Stimulated activated CD4-positive, alpha-beta T cell treated with anti-CD3 and anti-CD28 coated beads, Interleukin-4, amount 100 ng/mL, for 48 hours (primary cell): ENCODE measurements at regions not wholly inside any gene's neighbourhood (a gene's known extent, or its start where the extent isn't known, plus 50 kb on each side); places are given as distances from the start of the nearest gene placed in this dataset.
"Not testable (repeated sequence)": the region's sequence is repeated elsewhere in the genome, so short reads cannot be mapped to it uniquely, and the experiment has no call there.

Experiments used
- DNase-seq, 2 donors: peaks; one replicate each; pipeline ENCODE4 v3.0.0-alpha.2; 2020; ENCODE audit warnings: low read depth in 2 of 2

DNA sequence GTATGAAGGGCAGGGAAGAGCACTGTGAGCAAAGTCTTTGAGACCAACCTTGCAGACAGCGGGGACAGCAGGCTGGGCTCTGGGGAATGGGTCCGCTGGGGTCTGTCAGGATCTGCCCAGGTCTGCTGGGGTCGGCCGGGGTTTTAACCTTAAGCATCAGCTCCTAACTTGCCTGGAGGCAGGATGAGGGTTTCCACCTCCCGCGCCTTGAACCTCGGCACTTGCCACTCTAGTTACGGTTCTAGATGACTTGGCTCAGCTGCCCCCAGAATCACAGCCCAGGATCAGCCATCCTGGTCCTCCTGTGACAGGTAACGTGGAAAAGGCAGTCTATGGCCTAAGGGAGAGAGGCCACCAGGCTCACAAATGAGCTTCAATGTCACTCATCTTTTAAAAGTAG lies 50.4 kb upstream of the CACUL1 start:
- DNase-seq, result no peak

DNA sequence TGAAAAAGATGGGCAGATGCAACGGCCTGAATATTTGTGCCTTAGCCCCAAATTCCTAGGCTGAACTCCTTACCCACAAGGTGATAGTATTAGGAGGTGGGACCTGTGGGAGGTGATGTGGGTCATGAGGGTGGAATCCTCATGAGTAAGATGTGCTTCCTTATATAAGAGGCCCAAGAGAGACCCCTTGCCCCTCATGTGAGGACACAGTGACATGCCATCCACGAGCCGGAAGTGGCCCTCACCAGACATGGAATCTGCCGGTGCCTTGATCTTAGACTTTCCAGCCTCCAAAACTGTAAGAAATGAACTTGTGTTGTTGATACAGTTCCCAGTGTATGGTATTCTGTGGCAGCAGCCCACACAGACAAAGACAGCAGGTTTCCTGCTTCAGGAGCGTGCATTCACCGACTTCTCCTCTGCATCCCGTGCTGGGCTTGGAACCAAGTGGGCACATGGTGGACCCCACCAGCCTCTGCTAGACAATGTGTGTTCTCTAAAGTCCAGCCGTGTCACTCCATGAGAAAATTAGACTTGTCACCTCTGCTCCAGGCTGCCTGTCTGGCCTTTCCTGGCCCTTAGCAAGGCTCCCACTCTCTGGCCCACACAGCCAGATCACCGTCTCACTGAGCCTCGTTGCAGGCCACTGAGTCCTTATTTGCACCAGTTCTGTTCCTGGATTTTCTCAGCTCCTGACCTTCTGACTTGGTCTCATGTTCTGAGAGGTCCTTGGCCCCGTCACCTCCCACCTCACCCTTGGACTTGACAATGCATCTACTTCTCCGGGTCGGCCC lies 52.9 kb upstream of the CACUL1 start:
- no peak for DNase-seq

DNA sequence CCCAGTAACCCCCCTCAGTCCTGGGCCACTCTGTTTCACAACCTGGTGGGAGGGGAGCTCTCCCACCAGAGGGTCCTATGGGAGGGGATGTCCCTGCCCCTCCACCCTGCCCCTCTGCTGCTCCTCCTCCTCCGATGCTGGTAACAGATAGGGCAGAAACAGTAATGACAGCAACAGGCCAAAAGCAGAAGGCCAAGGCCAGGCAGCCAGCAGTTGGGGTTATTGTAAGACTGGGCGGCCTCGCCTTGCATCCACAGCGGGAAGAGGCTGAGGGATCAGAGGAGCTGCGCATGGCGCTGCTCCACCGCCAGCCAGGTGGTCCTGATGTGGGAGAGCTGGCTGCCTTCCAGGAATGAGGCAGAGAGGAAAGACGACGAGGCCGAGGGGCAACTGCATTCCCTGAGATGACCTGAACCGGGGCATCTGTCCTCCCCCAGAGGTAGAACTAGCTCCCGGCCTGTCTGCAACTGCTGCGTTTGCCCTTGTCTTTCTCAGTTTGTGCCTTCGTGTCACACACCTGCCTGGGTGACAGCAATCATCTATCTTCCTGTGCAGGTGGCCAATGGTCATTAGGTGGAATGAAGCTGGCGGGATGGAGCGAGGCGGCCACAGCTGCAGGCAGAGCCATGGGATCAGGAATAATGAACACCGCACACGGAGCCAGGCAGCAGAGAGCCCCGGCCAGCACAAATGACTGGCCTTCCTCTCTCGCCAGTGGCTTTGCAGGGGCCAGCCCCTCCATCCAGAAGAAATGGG lies 54.0 kb upstream of the CACUL1 start:
- no peak for DNase-seq

DNA sequence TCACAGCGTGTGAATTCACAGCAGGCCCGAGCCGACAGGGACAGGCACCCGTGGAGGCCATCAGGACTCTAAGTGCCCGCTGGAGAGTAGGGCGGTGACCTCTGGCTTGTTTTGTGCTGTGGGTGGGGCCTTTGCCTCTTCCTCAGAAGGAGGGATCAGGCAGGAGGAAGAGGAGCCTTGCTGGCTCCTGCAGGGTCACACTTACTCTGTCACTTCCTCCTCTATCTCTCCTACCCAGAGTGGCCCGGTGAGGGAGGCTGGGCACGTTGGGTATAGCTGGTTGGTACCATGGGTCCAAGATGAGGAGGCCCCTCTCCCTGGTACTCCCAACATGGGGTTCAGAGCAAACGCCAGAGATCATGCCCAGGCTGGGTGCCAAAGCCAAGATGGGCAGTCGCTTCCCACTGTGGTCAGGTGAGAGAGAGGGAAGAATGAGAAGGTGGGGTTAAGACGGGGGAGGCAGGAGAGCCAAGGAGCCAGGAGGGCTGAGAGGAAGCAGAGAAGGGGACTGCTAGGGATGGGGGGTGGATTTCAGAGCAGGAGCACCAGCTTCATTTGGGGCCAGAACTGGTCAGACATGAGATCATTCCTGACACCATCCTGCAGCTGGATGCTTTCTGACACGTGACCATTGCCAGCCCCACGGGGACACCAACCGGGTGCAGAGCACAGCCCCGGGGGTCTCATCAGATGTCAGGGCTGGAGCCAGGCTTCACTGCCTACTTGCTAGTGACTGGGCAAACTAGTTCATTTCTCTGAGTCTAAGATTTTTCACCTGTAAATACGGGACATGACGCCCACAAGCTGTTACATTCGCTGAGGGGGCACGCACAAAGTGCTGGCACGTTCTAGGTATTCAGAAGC lies 54.8 kb upstream of the CACUL1 start:
- DNase-seq, result no peak

DNA sequence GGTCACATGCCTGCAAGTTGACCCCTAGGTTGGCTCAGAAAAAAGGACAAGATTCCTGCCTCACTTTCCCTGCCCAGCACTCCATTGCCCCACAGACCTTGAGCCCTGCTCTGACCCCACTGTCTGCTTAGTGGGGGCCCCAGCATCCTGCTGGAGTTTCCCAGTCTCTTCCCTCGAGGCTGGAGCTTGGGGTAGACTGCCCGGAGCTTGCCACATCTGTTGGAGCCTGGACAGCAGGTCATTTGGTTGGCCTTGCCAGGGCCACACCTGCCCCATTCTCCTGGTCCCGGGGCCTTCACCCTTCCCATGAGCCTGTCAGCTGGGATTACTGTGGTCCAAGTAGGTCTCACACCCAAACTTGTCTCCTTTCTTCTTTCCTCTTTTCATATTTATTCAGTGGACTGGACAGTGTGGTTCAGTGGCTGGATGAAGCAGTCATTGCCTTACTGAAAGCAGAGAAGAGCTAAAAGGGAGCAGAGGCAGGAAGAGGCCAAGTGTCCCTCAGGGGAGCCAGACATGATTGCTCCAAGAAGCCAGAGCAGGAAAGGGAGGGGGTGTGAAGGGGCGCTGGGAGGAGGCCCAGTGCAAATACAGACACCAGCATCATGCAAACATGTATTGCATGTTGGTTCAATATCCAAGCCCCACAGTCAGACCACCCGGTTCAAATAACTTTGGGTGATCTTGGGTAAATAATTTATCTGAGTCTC lies 56.2 kb upstream of the CACUL1 start:
- no peak for DNase-seq

DNA sequence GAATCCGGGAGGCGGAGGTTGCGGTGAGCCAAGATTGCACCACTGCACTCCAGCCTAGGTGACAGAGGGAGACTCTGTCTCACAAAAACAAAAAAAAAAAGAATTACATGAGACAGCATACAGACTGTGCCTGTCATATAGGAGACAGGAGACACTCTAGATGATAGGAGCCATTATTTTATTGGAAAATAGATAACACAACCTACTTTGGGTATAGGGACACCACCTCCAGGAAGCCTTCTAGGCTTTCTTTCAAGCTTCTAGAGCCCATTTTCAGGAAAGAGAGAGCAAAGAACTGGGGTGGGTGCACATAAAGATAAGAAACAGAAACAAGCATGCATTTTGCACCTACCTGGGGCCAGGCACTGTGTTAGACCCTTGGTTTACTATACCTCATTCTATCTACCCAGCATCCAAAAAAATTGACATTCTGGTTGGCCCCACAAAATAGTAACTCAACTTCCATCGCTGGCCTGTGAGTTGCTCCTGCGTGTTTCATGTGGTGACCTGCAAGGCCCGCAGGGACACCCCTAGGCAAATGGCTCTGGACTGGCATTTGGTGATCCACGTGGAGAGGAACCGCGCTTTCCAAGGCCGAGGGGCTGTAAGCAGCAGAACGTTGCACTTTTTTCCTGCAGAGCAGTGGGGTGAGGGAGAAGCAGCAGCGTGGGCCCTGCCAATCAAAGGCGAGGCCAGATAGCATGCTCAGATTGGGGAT lies 57.1 kb upstream of the CACUL1 start:
- DNase-seq, result no peak

DNA sequence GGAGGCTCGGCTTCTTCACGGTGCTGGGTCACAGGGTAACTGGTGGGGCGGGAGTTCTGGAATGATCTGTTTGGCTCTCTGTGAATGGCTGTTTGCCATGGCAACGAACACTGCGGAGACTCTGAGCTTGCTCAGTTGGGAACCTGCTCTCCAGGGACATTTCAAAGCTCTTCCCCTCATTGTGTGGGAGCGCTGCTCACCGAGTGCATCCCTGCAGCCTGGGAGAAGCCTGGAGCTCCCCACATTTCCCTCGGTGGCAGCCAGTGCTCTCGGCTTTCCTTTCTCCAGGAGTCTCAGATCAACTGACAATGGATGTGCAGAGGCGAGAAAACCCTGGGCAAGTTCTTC lies 57.6 kb upstream of the CACUL1 start:
- no peak for DNase-seq

DNA sequence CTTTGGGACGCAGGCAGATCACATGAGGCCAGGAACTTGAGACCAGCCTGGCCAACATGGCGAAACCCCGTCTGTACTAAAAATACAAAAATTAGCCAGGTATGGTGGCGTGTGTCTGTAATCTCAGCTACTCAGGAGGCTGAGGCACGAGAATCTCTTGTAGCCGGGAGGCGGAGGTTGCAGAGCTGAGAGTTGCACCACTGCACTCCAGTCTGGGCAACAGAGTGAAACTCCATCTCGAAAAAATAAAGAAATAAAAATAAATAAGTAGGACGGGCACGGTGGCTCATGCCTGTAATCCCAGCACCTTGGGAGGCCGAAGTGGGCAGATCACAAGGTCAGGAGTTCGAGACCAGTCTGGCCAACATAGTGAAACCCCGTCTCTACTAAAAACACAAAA lies 58.2 kb upstream of the CACUL1 start:
- not testable (repeated sequence) for DNase-seq

DNA sequence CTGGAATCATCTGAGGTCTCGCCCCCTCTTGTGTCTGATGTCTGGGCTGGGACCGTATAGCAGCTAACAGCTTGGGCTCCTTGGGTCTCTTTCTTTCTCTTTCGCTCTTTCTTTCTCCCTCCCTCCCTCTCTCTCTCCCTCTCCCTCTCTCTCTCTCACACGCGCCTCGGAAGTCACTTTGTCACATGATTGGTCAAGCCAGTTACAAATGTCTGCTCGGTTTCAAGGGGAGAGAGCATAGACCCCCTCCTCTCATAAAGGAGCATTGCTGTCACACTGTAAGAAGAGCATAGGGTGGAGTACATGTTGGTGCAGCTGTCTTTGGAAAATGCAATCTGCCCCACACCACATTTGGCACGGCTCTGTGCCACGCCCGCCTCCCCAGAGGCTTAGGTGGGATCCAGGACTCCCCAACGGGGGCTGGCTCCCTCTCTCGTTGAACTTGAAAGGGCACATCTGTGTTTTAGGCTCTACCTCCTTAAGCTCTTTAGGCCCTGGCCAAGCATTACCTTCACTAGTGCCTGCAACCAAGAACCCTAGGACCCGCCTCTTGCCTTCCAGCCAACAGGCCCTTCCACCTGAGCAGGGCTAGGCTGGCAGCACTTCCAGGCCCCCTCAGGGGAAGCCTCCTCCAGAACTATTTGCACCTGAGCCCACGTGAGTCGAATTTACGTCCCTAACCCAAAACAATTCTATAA lies 61.9 kb upstream of the CACUL1 start:
- DNase-seq, result no peak

DNA sequence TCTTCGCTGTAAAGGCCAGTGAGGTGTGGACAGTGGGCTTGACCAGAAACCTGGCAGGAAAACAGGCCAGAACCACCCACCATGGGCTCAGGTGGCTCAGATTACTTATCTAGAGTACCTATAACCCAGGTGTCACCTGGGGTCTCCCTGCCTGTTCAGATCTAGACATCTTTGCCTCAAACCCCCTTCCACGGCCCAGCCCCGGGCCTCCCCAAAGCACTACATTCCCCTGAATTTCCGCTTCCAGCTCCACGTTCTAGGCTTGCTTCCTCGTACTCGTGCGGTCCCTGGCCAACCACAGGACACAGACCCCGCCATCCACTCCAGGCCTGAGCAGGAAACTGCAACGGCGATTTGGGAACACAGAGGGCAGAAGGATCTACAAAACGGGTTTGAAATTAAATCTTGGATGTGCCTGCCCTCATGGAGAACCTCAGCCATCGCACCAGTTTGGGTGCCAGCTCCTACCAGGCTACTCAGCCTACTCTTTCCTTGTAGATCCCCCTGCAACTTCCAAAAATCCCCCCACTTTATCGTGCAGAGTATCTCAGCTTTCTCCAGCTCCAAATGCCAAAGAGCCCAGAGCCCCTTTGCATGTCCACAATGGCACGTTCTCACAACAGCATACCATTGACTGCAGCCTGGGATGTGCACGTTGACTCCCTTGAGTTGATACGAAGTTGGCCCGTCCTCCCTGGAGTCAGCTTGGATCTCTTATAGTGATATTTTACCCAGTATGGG lies 62.7 kb upstream of the CACUL1 start:
- DNase-seq, result no peak

DNA sequence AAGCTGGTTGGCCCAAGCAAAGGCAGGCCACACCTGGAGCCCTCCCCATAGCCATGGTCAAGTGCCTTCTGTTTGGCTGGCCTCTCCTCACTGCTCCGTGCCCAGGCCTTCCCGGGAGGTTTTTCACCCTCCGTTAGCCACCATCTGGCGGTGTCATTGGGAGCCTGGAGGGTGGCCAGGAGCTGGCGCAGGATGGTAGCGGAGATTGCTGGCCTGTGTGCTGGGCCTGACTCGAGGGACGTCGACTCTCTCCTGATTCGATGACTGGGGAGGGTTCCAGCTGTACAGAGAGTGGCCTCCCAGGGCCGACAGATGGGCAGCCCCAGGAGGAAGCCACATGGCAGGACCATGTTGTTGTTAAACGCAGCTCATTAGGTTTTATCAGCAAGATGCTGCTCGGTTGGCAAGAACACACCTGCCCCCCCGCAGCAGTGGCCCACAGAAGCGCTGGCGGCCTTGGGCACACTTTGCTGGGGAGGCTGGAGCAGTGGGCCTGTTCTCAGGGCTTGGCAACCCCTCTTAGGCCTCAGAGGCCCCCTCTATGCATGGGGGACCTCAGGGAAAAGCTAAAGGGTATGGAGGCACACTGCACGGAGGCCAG lies 64.0 kb upstream of the CACUL1 start:
- no peak for DNase-seq

DNA sequence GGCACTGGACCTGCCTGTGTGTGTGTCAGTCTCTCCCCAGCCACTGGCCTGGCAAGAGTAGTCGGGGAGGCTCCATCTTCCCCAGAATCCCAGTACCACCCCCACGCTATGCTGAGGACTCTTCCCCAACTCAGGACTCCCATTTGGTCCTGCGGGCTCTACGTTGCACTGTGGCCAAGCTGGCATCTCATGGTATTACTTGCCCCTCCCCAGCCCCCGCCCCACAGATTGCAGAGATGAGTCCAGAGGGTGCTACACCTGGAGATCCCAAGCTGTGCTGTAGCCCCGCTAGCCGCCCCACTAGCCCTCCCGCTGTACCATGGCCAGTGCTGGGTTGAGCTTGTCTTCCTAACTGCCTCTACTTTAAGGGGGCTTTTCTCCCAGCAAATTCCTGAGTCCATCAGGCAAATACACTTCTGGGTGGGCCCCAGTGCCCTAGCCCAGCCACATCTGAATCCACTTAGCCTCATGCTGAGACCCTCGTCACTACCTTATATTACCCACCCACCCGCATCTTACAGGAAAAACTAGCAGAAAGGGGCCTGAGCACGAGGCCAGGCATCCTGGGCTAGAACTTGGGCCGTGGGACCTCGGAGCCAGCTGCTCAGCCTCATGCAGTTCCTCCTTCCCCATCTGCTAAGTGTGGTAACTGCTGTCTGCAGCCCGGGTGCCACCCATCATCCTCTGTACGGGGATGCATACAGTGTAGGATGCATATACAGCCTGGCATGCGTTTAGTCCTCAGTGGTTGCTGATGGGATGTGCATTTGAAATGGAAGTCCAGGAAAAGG lies 65.8 kb upstream of the CACUL1 start:
- DNase-seq, result no peak

DNA sequence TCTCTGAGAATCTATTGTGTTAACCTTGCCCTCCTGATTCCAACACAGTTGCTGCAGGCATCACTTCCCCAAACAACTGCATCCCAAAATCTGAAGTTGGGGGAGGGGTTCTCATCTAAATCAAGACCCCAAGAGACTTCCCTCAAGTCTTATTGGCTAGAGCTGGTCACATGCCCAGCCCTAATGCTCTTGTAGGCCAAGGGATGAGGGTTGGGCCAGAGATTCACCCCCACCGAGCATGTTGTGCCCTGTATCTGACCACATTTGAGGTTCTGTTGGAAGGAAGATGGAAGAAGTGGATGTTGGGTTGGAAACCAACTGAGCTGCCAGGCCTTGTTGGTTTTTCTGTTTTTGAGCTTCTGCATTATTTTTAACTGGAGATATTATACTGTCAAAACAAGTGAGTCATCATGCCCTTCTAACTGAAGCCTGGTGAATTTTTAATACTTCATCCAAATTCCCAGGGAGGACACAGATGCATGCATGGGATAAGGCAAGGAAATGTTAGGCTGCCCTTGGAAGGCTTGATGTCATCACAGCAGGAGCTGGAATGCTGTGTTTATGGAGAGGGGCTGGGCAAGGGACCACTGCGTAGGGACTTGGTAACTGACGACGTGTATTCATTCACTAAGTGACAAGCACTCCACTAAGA lies 68.6 kb upstream of the CACUL1 start:
- no peak for DNase-seq

DNA sequence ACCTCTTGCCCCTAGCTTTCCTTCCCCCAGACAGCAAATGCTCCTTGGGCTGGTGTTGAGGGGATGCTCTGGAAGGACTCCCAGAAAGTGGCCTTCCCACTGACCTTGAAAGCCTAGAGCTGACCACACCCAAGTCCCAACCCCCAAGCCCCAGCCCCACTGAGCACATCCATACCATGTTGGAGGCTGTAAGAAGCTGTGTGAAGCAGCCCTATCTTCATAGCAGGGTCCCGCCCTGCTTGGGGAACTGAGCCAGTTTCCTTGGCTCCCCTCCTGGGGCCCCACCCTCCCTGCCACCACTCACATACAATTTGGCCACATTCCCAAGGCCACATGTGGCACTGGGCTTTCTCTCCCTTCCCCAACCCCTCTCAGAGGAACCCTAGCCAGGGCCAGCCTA lies 72.3 kb upstream of the CACUL1 start:
- no peak for DNase-seq

DNA sequence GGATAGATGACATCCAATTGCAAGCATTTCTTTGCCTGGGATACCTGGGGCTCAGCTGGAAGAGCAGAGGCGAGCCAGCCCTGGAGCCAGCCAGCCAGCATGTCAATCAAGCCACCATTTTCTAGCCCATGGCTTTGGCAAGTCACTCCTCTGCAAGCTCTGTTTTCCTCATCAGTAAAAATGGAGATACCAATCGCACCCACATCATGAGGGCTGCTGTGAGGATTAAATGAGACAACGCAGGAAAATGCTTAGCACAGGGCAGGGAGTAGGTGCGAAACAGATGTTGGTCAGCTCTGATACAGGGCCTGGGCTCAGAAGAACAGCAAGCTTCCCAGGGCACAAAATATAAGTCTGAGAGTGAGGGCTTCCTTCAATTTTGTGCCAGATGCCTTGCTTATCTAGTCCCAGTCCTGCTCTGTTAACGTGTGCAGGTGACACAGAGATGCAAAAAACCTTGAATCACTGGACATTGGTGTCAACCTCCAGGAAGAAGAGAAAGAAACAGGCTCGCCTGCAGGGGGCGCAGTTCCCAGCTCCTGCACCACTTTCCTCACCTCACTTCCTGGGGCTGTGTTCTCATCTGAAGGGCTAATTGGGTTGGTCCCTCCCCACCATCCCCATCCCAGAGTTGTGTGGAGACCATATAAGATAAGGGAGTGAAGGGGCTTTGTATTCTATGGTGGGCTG lies 72.8 kb upstream of the CACUL1 start:
- DNase-seq, result peak in 1 of 2 donors; percentile 13

DNA sequence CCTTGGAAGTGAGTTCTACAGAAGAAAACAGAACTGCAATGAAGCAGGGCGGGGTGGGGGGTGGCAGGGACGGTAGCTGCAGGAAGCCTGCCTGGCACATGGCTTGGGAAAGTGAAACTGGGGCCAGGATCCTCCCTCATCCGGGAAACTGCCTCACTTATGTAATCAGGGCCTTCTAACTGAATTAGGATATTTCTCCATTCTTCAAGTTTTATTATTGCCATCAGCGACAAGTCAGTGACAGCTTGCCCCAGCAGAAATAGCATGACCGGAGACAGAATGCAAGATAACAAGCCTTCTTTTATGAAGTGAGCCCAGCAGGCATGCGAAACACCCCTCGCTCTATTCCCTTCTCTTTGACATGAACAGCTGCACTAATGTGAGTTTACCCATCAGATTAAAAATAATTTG lies 77.5 kb upstream of the CACUL1 start:
- no peak for DNase-seq

DNA sequence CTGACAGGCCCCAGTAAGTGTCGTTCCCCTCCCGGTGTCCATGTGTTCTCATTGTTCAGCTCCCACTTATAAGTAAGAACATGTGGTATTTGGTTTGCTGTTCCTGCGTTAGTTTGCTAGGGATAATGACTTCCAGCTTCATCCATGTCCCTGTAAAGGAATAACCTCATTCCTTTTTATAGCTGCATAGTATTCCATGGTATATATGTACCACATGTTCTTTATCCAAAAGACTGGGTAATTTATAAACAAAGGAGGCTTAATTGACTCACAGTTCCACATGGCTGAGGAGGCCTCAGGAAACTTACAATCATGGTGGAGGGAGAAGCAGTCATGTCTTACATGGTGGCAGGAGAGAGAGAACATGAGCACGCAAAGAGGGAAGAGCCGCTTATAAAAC lies 79.6 kb upstream of the CACUL1 start:
- DNase-seq, result not testable (repeated sequence)
